Activated B cell treated with CpG ODN at 0.5 μM for 24 hours (primary cell): ENCODE measurements at regions not wholly inside any gene's neighbourhood (a gene's known extent, or its start where the extent isn't known, plus 50 kb on each side); places are given as distances from the start of the nearest gene placed in this dataset.

Source experiments
- ATAC-seq: fragments of 200-7000 bp; cut with Tn5 transposase; one replicate; pipeline ENCODE4 v1.10.0; 2021; ENCODE audit warnings: low read depth, mild to moderate bottlenecking, moderate library complexity
- CTCF ChIA-PET: fragments of 350-600 bp; sonication (Branson Sonifier 250); formaldehyde crosslinking; loops from one replicate; lab custom pipeline; 2021; ENCODE audit warnings: antibody characterized with exemption; lab: Charles Lee
- POLR2A ChIA-PET: fragments of 350-600 bp; sonication (Branson Sonifier 250); formaldehyde crosslinking; loops from one replicate; lab custom pipeline; 2021; ENCODE audit warnings: antibody characterized with exemption; lab: Charles Lee
- DNase-seq: peaks from one replicate; pipeline ENCODE4 v3.0.0; 2022
- H3K27ac Mint-ChIP-seq: one replicate; pipeline ENCODE4 v1.8.0; 2020; ENCODE audit warnings: mixed read lengths
- H3K27me3 Mint-ChIP-seq: one replicate; pipeline ENCODE4 v1.8.0; 2021; ENCODE audit warnings: mixed read lengths
- H3K36me3 Mint-ChIP-seq: one replicate; pipeline ENCODE4 v1.8.0; 2021; ENCODE audit warnings: low read depth, mixed read lengths
- H3K4me1 Mint-ChIP-seq: one replicate; pipeline ENCODE4 v1.8.0; 2021; ENCODE audit warnings: mixed read lengths
- H3K4me3 Mint-ChIP-seq: one replicate; pipeline ENCODE4 v1.8.0; 2020; ENCODE audit warnings: mild to moderate bottlenecking, mixed read lengths
- H3K9me3 Mint-ChIP-seq: one replicate; pipeline ENCODE4 v1.8.0; 2020; ENCODE audit warnings: mixed read lengths
- intact Hi-C: fragments of 100-400 bp; cut with micrococcal nuclease; formaldehyde crosslinking; loops from one replicate; pipeline ENCODE4 v1.15.1; 2024
- TF ChIP-seq, protein P1 (sequence below): fragments of 200-600 bp; IDR thresholded peaks from one replicate; pipeline ENCODE4 v1.8.0; 2022; ENCODE audit warnings: antibody characterized with exemption, mild to moderate bottlenecking

- POLR2A ChIA-PET: no interaction called here
- H3K9me3 Mint-ChIP-seq: peaks cover 16% of the 10 kb centered on the region
- intact Hi-C loops: no loop called here
- H3K4me1 Mint-ChIP-seq: no peaks in the 10 kb centered on the region
- no peak overlapping the region for H3K27ac Mint-ChIP-seq
- TF ChIP-seq, protein P1, sequence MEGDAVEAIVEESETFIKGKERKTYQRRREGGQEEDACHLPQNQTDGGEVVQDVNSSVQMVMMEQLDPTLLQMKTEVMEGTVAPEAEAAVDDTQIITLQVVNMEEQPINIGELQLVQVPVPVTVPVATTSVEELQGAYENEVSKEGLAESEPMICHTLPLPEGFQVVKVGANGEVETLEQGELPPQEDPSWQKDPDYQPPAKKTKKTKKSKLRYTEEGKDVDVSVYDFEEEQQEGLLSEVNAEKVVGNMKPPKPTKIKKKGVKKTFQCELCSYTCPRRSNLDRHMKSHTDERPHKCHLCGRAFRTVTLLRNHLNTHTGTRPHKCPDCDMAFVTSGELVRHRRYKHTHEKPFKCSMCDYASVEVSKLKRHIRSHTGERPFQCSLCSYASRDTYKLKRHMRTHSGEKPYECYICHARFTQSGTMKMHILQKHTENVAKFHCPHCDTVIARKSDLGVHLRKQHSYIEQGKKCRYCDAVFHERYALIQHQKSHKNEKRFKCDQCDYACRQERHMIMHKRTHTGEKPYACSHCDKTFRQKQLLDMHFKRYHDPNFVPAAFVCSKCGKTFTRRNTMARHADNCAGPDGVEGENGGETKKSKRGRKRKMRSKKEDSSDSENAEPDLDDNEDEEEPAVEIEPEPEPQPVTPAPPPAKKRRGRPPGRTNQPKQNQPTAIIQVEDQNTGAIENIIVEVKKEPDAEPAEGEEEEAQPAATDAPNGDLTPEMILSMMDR: no peak
- no peaks in the 10 kb centered on the region for H3K27me3 Mint-ChIP-seq
- CTCF ChIA-PET: no interaction called here
- H3K36me3 Mint-ChIP-seq: no peaks in the 10 kb centered on the region
- DNase-seq: no peak
- H3K4me3 Mint-ChIP-seq: no peak overlapping the region
- no peak for ATAC-seq
Measured at GRCh38 chr5:45179686-45180085, 370.9 kb downstream of the MRPS30 start.

- DNase-seq (no peak), ATAC-seq (no peak)
- POLR2A ChIA-PET: no interaction called here
- TF ChIP-seq, protein P1: no peak
- intact Hi-C loops: no loop called here
- Mint-ChIP-seq H3K27me3 (no peaks in the 10 kb centered on the region), H3K27ac (no peak overlapping the region), H3K4me1 (no peaks in the 10 kb centered on the region), H3K36me3 (no peaks in the 10 kb centered on the region), H3K4me3 (no peak overlapping the region), H3K9me3 (peaks cover 2% of the 10 kb centered on the region)
- CTCF ChIA-PET: no interaction called here
Measured at GRCh38 chr5:45189042-45189441, 380.3 kb downstream of the MRPS30 start.

GRCh38 chr5:45189481-45189880, 380.7 kb downstream of the MRPS30 start:
- TF ChIP-seq, protein P1: no peak
- H3K4me3 Mint-ChIP-seq: no peak overlapping the region
- H3K9me3 Mint-ChIP-seq: no peaks in the 10 kb centered on the region
- intact Hi-C loops: no loop called here
- no peak for DNase-seq
- ChIA-PET POLR2A (no interaction called here), CTCF (no interaction called here)
- no peaks in the 10 kb centered on the region for H3K4me1 Mint-ChIP-seq
- no peaks in the 10 kb centered on the region for H3K36me3 Mint-ChIP-seq
- ATAC-seq: no peak
- no peak overlapping the region for H3K27ac Mint-ChIP-seq
- H3K27me3 Mint-ChIP-seq: no peaks in the 10 kb centered on the region

- CTCF ChIA-PET: no interaction called here
- ATAC-seq: no peak
- no peaks in the 10 kb centered on the region for H3K4me1 Mint-ChIP-seq
- POLR2A ChIA-PET: no interaction called here
- TF ChIP-seq, protein P1: no peak
- H3K27ac Mint-ChIP-seq: no peak overlapping the region
- H3K9me3 Mint-ChIP-seq: peaks cover 2% of the 10 kb centered on the region
- H3K36me3 Mint-ChIP-seq: no peaks in the 10 kb centered on the region
- DNase-seq: no peak
- intact Hi-C loops: no loop called here
- H3K27me3 Mint-ChIP-seq: no peaks in the 10 kb centered on the region
- H3K4me3 Mint-ChIP-seq: no peak overlapping the region
Measured at GRCh38 chr5:45195026-45195425, 386.3 kb downstream of the MRPS30 start.
